ENCODE measurements at regions not wholly inside any gene's neighbourhood (a gene's known extent, or its start where the extent isn't known, plus 50 kb on each side); places are given as distances from the start of the nearest gene placed in this dataset.

- Histone ChIP-seq H3K79me2 (ENCODE audit: low read length) (no peaks in the 10 kb centered on the region), H3K4me1 (ENCODE audit: low read length) (no peaks in the 10 kb centered on the region), H2AFZ (ENCODE audit: low read depth, low read length) (no peak overlapping the region), H3K27me3 (ENCODE audit: low read depth, low read length) (peaks cover 21% of the 10 kb centered on the region), H4K20me1 (ENCODE audit: insufficient read depth, low read length) (no peaks in the 10 kb centered on the region), H3K27ac (ENCODE audit: low read length) (no peak overlapping the region), H3K9me3 (ENCODE audit: insufficient read depth, low read length) (no peaks in the 10 kb centered on the region), H3K4me3 (ENCODE audit: low read length) (no peak overlapping the region), H3K4me2 (ENCODE audit: low read length) (no peak overlapping the region), H3K9ac (ENCODE audit: low read length) (no peak overlapping the region), H3K36me3 (replicated peaks; ENCODE audit: low read depth, low read length) (no peaks in the 10 kb centered on the region)
- no peak for TF ChIP-seq EZH2phosphoT487 (IDR thresholded peaks at IDR 0.05; ENCODE audit: low read depth)
- TF ChIP-seq, protein P1, sequence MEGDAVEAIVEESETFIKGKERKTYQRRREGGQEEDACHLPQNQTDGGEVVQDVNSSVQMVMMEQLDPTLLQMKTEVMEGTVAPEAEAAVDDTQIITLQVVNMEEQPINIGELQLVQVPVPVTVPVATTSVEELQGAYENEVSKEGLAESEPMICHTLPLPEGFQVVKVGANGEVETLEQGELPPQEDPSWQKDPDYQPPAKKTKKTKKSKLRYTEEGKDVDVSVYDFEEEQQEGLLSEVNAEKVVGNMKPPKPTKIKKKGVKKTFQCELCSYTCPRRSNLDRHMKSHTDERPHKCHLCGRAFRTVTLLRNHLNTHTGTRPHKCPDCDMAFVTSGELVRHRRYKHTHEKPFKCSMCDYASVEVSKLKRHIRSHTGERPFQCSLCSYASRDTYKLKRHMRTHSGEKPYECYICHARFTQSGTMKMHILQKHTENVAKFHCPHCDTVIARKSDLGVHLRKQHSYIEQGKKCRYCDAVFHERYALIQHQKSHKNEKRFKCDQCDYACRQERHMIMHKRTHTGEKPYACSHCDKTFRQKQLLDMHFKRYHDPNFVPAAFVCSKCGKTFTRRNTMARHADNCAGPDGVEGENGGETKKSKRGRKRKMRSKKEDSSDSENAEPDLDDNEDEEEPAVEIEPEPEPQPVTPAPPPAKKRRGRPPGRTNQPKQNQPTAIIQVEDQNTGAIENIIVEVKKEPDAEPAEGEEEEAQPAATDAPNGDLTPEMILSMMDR (IDR thresholded peaks at IDR 0.05; ENCODE audit: low read depth, low read length): no peak
Observed at GRCh38 chr15:88742161-88742560, 61.1 kb upstream of the ACAN start.

- Histone ChIP-seq H3K79me2 (ENCODE audit: low read length) (no peaks in the 10 kb centered on the region), H3K9me3 (ENCODE audit: insufficient read depth, low read length) (no peaks in the 10 kb centered on the region), H3K27me3 (ENCODE audit: low read depth, low read length) (peaks cover 26% of the 10 kb centered on the region), H3K4me3 (ENCODE audit: low read length) (no peak overlapping the region), H2AFZ (ENCODE audit: low read depth, low read length) (no peak overlapping the region), H3K9ac (ENCODE audit: low read length) (no peak overlapping the region), H4K20me1 (ENCODE audit: insufficient read depth, low read length) (no peaks in the 10 kb centered on the region), H3K4me1 (ENCODE audit: low read length) (no peaks in the 10 kb centered on the region), H3K27ac (ENCODE audit: low read length) (no peak overlapping the region), H3K36me3 (replicated peaks; ENCODE audit: low read depth, low read length) (no peaks in the 10 kb centered on the region), H3K4me2 (ENCODE audit: low read length) (no peak overlapping the region)
- no peak for TF ChIP-seq EZH2phosphoT487 (IDR thresholded peaks at IDR 0.05; ENCODE audit: low read depth)
- TF ChIP-seq, protein P1 (IDR thresholded peaks at IDR 0.05; ENCODE audit: low read depth, low read length): no peak
Observed at GRCh38 chr15:88744548-88745020, 58.7 kb upstream of the ACAN start.

- Histone ChIP-seq H3K4me1 (ENCODE audit: low read length) (no peaks in the 10 kb centered on the region), H3K79me2 (ENCODE audit: low read length) (no peaks in the 10 kb centered on the region), H3K9ac (ENCODE audit: low read length) (no peak overlapping the region), H4K20me1 (ENCODE audit: insufficient read depth, low read length) (no peaks in the 10 kb centered on the region), H3K4me2 (ENCODE audit: low read length) (no peak overlapping the region), H3K36me3 (replicated peaks; ENCODE audit: low read depth, low read length) (no peaks in the 10 kb centered on the region), H2AFZ (ENCODE audit: low read depth, low read length) (no peak overlapping the region), H3K4me3 (ENCODE audit: low read length) (no peak overlapping the region), H3K27ac (ENCODE audit: low read length) (no peak overlapping the region), H3K27me3 (ENCODE audit: low read depth, low read length) (peaks cover 31% of the 10 kb centered on the region), H3K9me3 (ENCODE audit: insufficient read depth, low read length) (no peaks in the 10 kb centered on the region)
- TF ChIP-seq EZH2phosphoT487 (IDR thresholded peaks at IDR 0.05; ENCODE audit: low read depth): no peak
- TF ChIP-seq, protein P1 (IDR thresholded peaks at IDR 0.05; ENCODE audit: low read depth, low read length): no peak
Observed at GRCh38 chr15:88745065-88745464, 58.2 kb upstream of the ACAN start.

DNA sequence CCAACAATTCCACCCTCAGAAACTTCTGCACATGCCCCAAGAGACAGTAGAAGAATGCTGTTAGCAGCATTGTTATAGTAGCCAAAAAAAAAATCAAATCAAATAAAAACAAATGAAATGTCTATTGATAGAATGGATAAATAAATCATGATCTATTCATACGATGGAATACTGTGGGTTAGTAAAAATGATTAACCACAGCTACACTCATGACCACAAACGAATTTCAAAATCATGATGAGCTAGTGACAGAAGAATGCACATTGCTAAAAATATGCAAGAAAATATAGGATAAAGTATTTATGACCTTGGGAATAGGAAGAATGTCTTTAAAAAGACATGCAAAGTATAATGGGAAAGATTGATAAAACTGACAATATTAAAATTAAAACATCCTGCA is 57.5 kb upstream of the ACAN start:
- no peaks in the 10 kb centered on the region for H4K20me1 ChIP-seq (ENCODE audit: insufficient read depth, low read length)
- no peak overlapping the region for H2AFZ ChIP-seq (ENCODE audit: low read depth, low read length)
- no peak overlapping the region for H3K27ac ChIP-seq (ENCODE audit: low read length)
- H3K79me2 ChIP-seq (ENCODE audit: low read length): no peaks in the 10 kb centered on the region
- H3K4me2 ChIP-seq (ENCODE audit: low read length): no peak overlapping the region
- H3K4me1 ChIP-seq (ENCODE audit: low read length): no peaks in the 10 kb centered on the region
- TF ChIP-seq, protein P1 (IDR thresholded peaks at IDR 0.05; ENCODE audit: low read depth, low read length): no peak
- TF ChIP-seq EZH2phosphoT487 (IDR thresholded peaks at IDR 0.05; ENCODE audit: low read depth): no peak
- peaks cover 32% of the 10 kb centered on the region for H3K27me3 ChIP-seq (ENCODE audit: low read depth, low read length)
- H3K9me3 ChIP-seq (ENCODE audit: insufficient read depth, low read length): no peaks in the 10 kb centered on the region
- no peaks in the 10 kb centered on the region for H3K36me3 ChIP-seq (replicated peaks; ENCODE audit: low read depth, low read length)
- H3K4me3 ChIP-seq (ENCODE audit: low read length): no peak overlapping the region
- no peak overlapping the region for H3K9ac ChIP-seq (ENCODE audit: low read length)

All from OCI-LY3 (cell line).